Activated naive CD4-positive, alpha-beta T cell treated with anti-CD3 and anti-CD28 coated beads, Interleukin-2, amount 50 U/mL, for 16 hours (primary cell): ENCODE measurements at regions not wholly inside any gene's neighbourhood (a gene's known extent, or its start where the extent isn't known, plus 50 kb on each side); places are given as distances from the start of the nearest gene placed in this dataset.
A peak's percentile ranks its signal among the peaks of the same experiment; 100 is the strongest.
"Not testable (repeated sequence)": the region's sequence is repeated elsewhere in the genome, so short reads cannot be mapped to it uniquely, and the experiment has no call there.

Experiments used
- DNase-seq: peaks from one replicate; pipeline ENCODE4 v3.0.0-alpha.2; 2020

- not testable (repeated sequence) for DNase-seq
Observed at GRCh38 chr22:15849772-15850171, 159.9 kb downstream of the POTEH start.

GRCh38 chr22:15853716-15854373 is 164.0 kb downstream of the POTEH start:
- DNase-seq, result not testable (repeated sequence)

- DNase-seq, result peak; percentile 14
Observed at GRCh38 chr22:15854421-15854820, 164.6 kb downstream of the POTEH start.

- not testable (repeated sequence) for DNase-seq
Observed at GRCh38 chr22:15854978-15855377, 165.2 kb downstream of the POTEH start.

GRCh38 chr22:15880926-15881325 is 191.1 kb downstream of the POTEH start:
- DNase-seq, result not testable (repeated sequence)

DNA sequence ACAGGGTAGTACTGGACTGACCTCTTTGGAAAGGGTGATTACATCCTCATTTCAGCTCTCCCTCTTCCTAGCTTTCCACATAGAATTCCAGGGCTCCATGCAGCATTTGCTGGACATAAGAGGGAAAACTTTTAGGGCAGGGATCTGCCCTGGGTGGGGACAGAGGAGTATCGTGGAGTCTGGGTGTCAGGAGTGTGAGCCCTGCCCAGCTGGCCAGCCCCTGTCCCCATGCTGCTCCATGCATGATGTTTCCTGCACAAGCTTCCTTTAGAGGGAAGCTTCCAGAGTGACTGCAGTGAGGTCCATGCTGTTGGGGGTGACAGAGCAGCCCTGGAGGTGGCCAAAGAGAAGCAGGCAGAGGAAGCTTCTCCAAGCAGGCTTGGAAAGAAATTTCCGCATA is 214.5 kb downstream of the POTEH start:
- not testable (repeated sequence) for DNase-seq

DNA sequence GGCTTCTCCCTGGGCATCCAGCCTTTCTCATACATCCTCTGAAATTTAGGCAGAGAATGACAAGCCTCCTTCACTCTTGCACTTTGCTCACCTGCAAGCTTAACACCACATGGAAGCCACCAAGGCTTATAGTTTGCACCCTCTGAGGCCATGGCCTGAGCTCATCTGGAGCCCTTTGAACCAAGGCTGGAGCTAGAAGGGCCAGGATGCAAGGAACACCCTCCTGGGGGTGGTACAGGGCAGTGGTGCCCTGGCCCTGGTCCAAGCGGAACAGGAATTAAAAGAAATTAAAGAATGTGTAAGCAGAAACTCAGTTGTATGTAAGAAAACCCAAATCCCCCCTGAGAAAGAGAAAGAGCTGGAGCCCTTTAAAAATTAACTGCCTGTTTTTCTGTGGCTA is 221.9 kb downstream of the POTEH start:
- not testable (repeated sequence) for DNase-seq

GRCh38 chr22:15919120-15919519 is 229.3 kb downstream of the POTEH start:
- not testable (repeated sequence) for DNase-seq

DNA sequence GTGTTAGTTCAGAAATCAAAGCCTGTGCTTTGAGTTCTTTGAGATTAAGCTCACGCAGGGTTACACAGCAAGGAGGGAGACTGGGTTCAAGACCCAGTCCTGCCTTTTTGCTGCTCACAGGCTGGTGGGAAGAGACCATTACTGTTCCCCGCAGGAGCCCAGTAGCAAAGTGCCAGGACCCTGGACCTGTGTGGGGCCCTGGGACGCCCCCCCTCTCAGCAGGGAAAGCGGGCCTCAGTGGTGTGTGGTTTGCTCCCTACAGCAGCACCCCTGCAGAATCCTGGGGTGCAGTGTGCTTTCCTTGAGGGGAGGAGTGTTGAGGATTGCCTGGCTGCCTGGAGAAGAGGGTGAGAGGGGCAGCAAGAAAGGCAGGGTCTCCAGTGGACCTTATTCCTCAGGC is 231.1 kb downstream of the POTEH start:
- DNase-seq, result not testable (repeated sequence)

- DNase-seq, result not testable (repeated sequence)
Observed at GRCh38 chr22:15922132-15922531, 232.3 kb downstream of the POTEH start.

DNA sequence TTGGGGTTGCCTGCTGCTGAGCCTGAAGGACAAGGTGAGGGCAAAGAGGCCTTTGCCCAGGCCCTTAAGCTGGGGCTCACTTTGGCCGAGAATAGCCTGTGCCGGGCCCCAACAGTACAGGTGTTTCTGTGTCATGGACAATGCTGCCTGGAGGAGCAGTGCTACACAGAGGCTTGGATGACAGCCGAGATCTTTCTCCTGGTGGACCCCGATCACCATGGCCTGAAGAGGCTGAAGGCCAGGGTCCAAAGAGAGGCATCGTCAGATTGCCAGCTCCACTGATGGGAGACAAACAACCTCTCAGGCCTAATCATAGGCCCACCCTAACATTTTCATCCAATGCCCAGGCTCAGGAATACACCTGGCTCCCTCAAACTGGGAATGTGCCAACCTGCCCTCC is 232.8 kb downstream of the POTEH start:
- DNase-seq, result not testable (repeated sequence)

DNA sequence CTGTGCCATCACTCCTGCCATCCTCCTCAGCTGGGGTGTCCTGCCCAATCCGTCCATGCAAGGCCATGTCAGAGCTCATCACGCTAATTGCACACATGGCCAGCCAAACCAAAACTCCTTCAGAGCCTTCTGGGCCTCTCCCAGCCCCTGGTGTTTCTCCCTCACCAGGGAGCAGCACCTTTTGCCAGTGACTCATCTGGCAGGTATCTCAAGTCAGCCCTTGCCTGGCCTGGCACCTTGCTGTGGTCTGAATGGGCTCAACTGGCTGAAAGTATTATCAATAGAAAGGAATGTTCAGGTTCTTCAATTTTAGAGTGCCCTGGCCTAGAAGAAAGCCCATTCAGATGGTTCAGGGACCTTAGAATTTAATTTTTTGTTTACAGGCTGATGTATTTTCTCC is 235.0 kb downstream of the POTEH start:
- not testable (repeated sequence) for DNase-seq

GRCh38 chr22:15927172-15927571 is 237.3 kb downstream of the POTEH start:
- not testable (repeated sequence) for DNase-seq
